ENCODE measurements at regions not wholly inside any gene's neighbourhood (a gene's known extent, or its start where the extent isn't known, plus 50 kb on each side); places are given as distances from the start of the nearest gene placed in this dataset.
"Not testable (repeated sequence)": the region's sequence is repeated elsewhere in the genome, so short reads cannot be mapped to it uniquely, and the experiment has no call there.

GRCh38 chr20:40278673-40279072 lies 410.4 kb downstream of the MAFB start:
- DNase-seq (ENCODE audit: low spot score) = no peak

DNA sequence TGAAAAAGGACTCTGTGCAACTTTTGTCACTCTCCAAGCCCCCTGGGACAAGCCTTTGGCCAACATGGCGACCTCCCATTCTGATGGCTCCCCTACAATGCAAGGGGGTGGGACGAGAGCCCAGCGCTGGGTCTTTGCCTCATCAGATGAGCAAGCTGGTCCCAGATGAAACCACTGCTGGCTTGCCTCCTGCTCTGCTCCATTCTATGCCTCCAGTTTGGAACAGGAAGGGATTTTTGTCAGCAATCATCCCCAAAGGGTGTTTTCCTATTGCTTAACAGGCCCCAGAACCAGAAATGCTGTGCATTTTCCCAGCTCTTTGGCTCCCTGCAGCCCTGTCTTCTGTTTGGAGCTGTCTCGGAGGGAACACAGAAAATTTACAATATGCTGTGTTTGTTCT lies 412.7 kb downstream of the MAFB start:
- DNase-seq (ENCODE audit: low spot score) = no peak

- DNase-seq (ENCODE audit: low spot score) = no peak
Measured at GRCh38 chr20:40275738-40276137, 413.3 kb downstream of the MAFB start.

- no peak for DNase-seq (ENCODE audit: low spot score)
Measured at GRCh38 chr20:40274912-40275533, 414.0 kb downstream of the MAFB start.

DNA sequence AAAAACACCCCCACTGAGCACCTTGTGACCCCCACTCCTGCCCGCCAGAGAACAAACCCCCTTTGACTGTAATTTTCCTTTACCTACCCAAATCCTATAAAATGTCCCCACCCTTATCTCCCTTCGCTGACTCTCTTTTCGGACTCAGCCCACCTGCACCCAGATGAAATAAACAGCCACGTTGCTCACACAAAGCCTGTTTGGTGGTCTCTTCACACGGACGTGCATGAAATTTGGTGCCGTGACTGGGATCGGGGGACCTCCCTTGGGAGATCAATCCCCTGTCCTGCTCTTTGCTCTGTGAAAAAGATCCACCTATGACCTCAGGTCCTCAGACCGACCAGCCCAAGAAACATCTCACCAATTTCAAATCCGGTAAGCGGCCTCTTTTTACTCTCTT lies 419.8 kb downstream of the MAFB start:
- not testable (repeated sequence) for DNase-seq (ENCODE audit: low spot score)

DNA sequence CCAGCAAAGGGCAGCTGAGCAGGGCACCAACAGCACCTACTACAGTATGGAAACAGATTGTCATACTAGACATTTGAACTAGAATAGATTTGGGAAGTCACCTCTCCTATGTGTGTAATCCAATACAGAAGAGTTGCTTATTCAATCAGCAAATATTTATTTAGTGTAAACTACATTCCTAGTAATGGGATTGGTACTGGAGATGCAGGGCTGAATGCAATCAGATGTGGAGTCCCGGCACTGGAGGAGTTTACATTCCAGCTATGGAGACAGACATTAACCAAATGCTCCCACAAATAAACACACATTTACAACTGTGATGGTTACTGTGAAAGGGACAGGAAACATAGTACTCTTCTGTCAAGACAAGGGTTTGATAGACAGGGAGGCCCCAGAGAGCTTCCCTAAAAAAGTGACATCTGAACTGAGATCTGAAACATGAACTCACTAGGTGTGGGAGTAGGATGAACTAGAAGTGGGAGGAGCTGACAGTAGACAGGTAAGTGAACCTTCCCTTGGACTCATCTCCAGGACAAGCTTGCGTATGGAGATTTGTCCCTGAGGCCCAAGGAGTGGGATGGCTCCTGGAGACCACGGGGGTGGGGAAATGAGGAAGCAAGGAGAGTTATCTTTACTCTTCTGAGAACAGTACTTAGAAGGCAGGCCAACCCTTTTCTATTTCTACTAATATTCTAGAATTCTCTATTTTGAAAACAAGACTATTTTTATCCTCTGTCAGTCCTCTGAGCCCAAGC lies 420.5 kb downstream of the MAFB start:
- DNase-seq (ENCODE audit: low spot score) = no peak

DNA sequence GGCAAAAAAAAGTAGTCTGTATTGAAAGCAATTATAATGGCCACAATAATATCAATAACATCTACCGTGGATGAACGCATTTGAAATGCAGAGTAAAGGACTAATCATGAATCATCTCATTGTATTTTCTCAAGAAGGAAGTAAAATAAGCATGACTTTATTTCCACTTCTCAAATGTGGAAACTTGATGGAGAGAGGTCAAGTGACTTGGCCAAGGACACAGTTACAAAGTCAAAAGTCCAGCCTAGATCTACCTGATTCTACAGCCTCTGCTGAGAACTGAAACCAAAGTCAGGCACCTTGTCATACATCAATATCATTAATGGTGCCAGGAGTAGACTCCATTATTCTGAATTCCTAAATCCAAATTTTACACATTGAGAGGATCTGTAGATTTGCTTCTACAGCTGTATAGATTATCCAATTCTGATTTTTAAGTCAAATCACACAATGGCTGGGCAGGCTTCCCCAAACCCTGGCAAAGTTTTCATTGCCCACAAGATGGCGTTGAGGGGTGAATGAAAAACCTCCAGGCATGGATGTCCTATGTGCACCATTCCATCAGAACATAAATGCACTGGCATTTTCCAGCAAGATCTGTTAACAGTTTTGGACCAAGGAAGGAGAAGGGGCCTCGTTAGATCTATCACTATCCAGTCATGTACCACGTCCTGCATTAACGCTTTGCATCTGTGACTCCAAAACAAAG lies 423.1 kb downstream of the MAFB start:
- peak; percentile 30 for DNase-seq (ENCODE audit: low spot score)

DNA sequence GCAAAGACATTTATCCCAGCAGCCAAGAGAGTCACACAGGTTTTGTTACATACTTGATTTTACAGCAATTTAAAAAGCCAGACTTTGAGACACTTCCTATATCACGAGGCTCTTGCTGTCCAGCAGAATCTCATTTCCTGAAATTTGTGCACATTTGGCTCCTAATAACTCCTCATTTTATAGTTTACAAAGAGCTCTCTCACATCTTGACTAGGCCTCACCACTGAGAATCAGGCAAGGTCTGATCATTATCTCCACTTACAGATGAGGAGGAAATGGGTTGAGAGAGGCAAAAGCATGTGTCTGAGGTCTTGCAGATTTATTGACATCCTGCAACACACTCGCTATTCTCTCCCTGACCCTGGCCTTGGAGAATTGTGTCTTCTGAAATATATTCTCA lies 426.8 kb downstream of the MAFB start:
- no peak for DNase-seq (ENCODE audit: low spot score)

- no peak for DNase-seq (ENCODE audit: low spot score)
Measured at GRCh38 chr20:40258931-40259330, 430.1 kb downstream of the MAFB start.

DNA sequence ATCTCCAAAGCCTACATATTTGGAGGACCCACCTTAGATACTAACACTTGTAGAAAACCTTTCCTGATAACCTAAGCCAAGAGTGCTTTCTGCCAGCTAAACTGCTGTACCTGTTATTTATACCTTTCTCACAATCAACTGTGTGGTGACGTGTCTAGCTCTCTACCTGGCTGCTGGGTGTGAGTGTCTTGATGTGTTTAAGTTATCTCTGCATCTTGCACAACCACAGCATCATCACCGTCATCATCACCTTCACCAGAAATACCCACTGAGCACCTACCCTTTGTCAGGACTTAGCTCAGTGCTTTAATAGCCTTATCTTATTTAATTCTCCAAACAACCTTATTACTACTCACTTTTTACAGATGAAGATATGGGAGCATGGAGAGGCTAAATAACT lies 431.3 kb downstream of the MAFB start:
- no peak for DNase-seq (ENCODE audit: low spot score)

- DNase-seq (ENCODE audit: low spot score) = no peak
Measured at GRCh38 chr20:40255365-40255764, 433.7 kb downstream of the MAFB start.

DNA sequence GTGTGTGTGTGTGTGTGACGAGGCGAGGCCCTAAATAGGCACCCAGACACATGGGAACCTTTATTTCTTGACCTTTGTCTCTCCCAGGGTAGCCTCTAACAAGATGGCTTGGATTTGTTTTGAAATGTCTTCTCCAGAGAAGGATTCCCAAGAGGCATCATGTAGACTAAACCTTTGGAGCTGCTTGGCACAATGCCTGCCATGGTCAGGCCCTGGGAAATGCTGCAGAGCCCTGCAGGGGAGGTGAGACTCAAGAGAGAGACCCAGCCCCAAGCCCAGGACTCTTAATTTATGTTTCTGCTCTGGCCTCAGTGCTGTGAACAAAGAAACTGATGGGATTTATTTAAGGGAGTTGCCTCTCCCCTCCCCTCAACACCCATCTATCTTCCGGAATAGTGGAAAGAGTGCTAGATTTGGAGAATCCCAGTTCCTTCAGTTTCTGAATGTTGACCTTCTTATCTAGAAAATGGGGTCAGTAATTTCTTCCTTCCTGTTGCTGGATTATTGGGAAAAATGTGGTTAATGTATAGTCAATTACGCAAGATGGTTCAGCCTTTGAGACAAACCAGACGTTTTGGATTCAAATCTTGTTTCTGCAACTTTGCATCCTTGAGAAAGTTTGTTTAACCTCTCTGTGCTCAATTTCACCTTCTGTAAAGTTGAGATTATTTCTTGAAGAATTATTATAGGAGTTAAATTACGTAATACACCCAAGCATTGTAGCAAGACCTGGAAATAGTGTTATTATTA lies 434.8 kb downstream of the MAFB start:
- no peak for DNase-seq (ENCODE audit: low spot score)

GRCh38 chr20:40251284-40251932 lies 437.6 kb downstream of the MAFB start:
- no peak for DNase-seq (ENCODE audit: low spot score)

GRCh38 chr20:40249805-40250204 lies 439.2 kb downstream of the MAFB start:
- no peak for DNase-seq (ENCODE audit: low spot score)

DNA sequence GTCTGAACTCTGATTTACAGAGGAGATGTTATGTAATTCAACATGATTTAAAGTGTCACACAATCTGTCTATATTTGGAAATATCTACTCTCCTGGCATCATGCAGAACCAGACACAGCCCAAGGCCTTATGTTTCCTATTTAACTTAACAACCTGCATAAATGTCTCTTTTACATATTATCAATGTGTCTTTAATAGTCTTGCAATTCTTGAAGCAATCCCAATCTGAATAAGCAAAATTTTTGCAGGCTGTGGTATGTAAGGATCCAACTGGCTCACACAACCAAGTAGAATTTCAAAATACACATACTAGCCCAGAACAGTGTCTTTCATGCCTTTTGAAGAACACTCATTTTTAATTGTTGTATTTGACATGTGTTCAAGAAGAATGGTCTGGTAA lies 443.2 kb downstream of the MAFB start:
- DNase-seq (ENCODE audit: low spot score) = no peak

- DNase-seq (ENCODE audit: low spot score) = no peak
Measured at GRCh38 chr20:40244286-40244685, 444.8 kb downstream of the MAFB start.

DNA sequence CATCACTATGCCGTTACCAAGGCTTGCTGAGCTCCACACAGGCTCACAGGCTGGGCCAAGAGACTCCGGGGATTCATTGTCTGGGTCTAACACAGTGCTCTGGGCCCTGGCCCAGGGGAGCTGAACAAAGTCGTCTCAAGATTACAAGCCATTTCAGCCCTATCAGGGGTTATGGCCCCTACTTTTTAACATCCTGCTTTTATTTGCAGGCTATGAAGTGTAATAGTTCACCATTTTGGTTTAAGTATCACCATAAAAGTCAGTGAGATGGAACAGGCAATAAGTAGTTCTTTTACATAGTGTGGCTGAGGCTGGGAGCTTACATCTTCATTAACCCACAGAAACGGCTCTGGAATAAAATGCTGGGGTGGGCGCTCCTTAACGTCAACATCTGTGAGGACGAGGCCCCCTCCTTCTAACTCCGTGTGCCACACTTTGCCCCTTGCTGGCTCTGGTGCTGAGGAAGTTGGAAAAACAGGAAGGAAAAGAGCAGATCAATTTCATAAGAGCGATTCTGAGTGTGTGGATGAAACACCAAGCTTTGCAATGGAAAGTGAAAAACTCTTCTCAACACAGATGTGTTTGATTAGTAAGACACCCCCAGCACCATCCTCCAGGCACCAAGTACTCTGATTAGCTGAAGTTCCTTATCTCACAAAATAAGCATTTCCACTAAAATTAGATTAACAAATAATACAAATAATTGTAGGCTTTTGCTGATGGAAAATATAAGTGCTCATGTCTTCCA lies 447.3 kb downstream of the MAFB start:
- no peak for DNase-seq (ENCODE audit: low spot score)

- no peak for DNase-seq (ENCODE audit: low spot score)
Measured at GRCh38 chr20:40238511-40238910, 450.5 kb downstream of the MAFB start.

DNA sequence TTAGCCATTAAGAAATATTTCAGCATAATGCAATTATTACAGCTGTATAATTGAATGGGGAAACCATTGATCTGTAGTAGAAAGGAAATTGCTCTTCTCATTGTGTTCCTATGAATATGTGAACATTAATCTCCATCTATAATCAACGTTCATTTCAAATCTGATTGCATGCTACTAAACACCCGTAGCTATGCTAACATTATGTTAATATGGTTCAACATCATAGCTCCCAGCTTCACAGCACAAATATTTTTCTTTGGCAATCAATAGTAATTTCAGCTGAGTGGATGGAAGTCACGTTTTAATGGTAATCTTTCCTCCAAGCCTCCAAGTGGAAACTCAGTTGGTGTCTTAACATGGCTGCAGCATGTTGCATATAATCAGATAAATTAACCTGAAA lies 454.4 kb downstream of the MAFB start:
- DNase-seq (ENCODE audit: low spot score) = no peak

DNA sequence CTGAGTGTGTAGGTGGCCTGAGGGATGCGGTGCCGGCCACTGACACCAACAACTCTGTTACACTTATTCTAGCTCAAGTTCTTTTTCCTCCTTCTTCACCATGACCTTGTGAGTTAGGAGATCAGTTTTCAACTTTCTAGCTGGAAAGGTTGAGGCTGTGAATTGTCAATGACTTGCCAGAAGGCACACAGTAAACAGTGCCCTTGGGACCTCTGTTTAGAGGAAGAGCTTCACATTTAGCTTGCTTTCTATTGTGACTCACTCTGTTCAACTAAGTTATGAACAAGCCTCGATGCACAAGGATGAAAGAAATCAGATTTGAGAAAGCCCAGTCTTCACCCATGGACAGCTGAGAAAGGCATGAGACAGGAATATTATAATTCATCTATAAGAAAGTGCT lies 455.6 kb downstream of the MAFB start:
- no peak for DNase-seq (ENCODE audit: low spot score)

DNA sequence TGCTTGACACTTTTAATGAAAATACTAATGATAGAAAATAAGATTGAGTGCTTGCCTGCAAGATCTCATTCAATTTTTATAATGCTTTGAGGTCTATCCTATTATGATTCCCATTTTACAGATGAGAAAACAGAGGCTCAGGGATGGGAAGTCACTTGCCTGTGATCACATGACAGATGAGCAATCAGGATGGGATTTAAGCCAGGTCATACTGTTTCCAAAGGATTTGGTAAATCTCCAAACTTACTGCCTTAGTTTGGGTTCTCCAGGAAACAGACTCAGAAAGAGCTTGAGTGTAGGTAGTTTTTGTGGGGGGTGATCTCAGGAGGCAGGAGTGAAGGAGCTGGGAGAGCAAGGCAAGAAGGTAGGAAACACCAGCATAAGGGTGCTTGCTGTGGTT lies 456.3 kb downstream of the MAFB start:
- DNase-seq (ENCODE audit: low spot score) = no peak

Data from globus pallidus (tissue), 1 donor.